ENCODE measurements at regions not wholly inside any gene's neighbourhood (a gene's known extent, or its start where the extent isn't known, plus 50 kb on each side); places are given as distances from the start of the nearest gene placed in this dataset.

- Histone ChIP-seq H3K9me2 (replicated peaks; ENCODE audit: low read length) (no peaks in the 10 kb centered on the region), H3K4me3 (ENCODE audit: low read length) (no peak overlapping the region), H3K4me2 (ENCODE audit: low read length) (no peak overlapping the region), H4K20me1 (ENCODE audit: low read length) (no peaks in the 10 kb centered on the region), H3K4me1 (ENCODE audit: insufficient read depth, low read length) (no peaks in the 10 kb centered on the region; the same call in 1 of the 2 replicates), H3K9ac (ENCODE audit: low read length) (no peak overlapping the region), H3K9me3 (ENCODE audit: low read length) (peaks cover 21% of the 10 kb centered on the region), H3K36me3 (ENCODE audit: low read depth, low read length) (peaks cover 6% of the 10 kb centered on the region; the same call in 1 of the 2 replicates), H3K27me3 (ENCODE audit: low read length) (peaks cover under 1% of the 10 kb centered on the region; the same call in 1 of the 2 replicates), H3K79me2 (ENCODE audit: low read length) (no peaks in the 10 kb centered on the region), H3K27ac (ENCODE audit: low read length) (no peak overlapping the region), H3F3A (ENCODE audit: low read length, unreplicated experiment) (no peaks in the 10 kb centered on the region), H2AFZ (ENCODE audit: low read length) (no peak overlapping the region)
- no peak for DNase-seq
- POLR2A ChIA-PET (ENCODE audit: unreplicated experiment): no interaction called here
- no TSS peak for BruUV-seq (replicated peaks)
- intact Hi-C loops (cut with micrococcal nuclease): no loop called here
- ATAC-seq: no peak
- CTCF ChIA-PET: no interaction called here
- TF ChIP-seq EZH2 (IDR thresholded peaks at IDR 0.05; ENCODE audit: low read length, unreplicated experiment) (no peak), CTCF (conservative IDR thresholded peaks at IDR 0.05; ENCODE audit: low read depth, low read length) (no peak), EZH2phosphoT487 (IDR thresholded peaks at IDR 0.05; ENCODE audit: borderline replicate concordance, low read length) (no peak)
Measured at GRCh38 chr20:57082357-57082945, 184.0 kb downstream of the BMP7 start.

- no peaks in the 10 kb centered on the region for H3K9me2 ChIP-seq (replicated peaks; ENCODE audit: low read length)
- no peaks in the 10 kb centered on the region; the same call in 1 of the 2 replicates for H3K4me1 ChIP-seq (ENCODE audit: insufficient read depth, low read length)
- peaks cover 6% of the 10 kb centered on the region; the same call in 1 of the 2 replicates for H3K36me3 ChIP-seq (ENCODE audit: low read depth, low read length)
- no TSS peak for BruUV-seq (replicated peaks)
- H3K27me3 ChIP-seq (ENCODE audit: low read length): peaks cover 7% of the 10 kb centered on the region
- ChIA-PET POLR2A (ENCODE audit: unreplicated experiment) (no interaction called here), CTCF (no interaction called here)
- H3K79me2 ChIP-seq (ENCODE audit: low read length): no peaks in the 10 kb centered on the region
- ATAC-seq: no peak
- no peaks in the 10 kb centered on the region for H3F3A ChIP-seq (ENCODE audit: low read length, unreplicated experiment)
- H3K9ac ChIP-seq (ENCODE audit: low read length): no peak overlapping the region
- H3K27ac ChIP-seq (ENCODE audit: low read length): no peak overlapping the region
- no peak for DNase-seq
- no peak overlapping the region for H2AFZ ChIP-seq (ENCODE audit: low read length)
- intact Hi-C loops (cut with micrococcal nuclease): no loop called here
- H3K4me3 ChIP-seq (ENCODE audit: low read length): no peak overlapping the region
- TF ChIP-seq CTCF (conservative IDR thresholded peaks at IDR 0.05; ENCODE audit: low read depth, low read length): no peak
- TF ChIP-seq EZH2phosphoT487 (IDR thresholded peaks at IDR 0.05; ENCODE audit: borderline replicate concordance, low read length): no peak
- no peak for TF ChIP-seq EZH2 (IDR thresholded peaks at IDR 0.05; ENCODE audit: low read length, unreplicated experiment)
- H3K4me2 ChIP-seq (ENCODE audit: low read length): no peak overlapping the region
- H4K20me1 ChIP-seq (ENCODE audit: low read length): no peaks in the 10 kb centered on the region
- peaks cover 15% of the 10 kb centered on the region for H3K9me3 ChIP-seq (ENCODE audit: low read length)
Measured at GRCh38 chr20:57083072-57083471, 183.4 kb downstream of the BMP7 start.

GRCh38 chr20:57086066-57086465, 180.4 kb downstream of the BMP7 start:
- Histone ChIP-seq H4K20me1 (ENCODE audit: low read length) (no peaks in the 10 kb centered on the region), H3K27ac (ENCODE audit: low read length) (no peak overlapping the region), H3K36me3 (ENCODE audit: low read depth, low read length) (no peaks in the 10 kb centered on the region), H3K9me3 (ENCODE audit: low read length) (no peaks in the 10 kb centered on the region), H3F3A (ENCODE audit: low read length, unreplicated experiment) (no peaks in the 10 kb centered on the region), H3K4me3 (ENCODE audit: low read length) (no peak overlapping the region), H3K4me2 (ENCODE audit: low read length) (no peak overlapping the region), H3K27me3 (ENCODE audit: low read length) (peaks cover 17% of the 10 kb centered on the region), H2AFZ (ENCODE audit: low read length) (no peak overlapping the region), H3K9me2 (replicated peaks; ENCODE audit: low read length) (no peaks in the 10 kb centered on the region), H3K9ac (ENCODE audit: low read length) (no peak overlapping the region), H3K79me2 (ENCODE audit: low read length) (no peaks in the 10 kb centered on the region), H3K4me1 (ENCODE audit: insufficient read depth, low read length) (no peaks in the 10 kb centered on the region)
- ChIA-PET CTCF (no interaction called here), POLR2A (ENCODE audit: unreplicated experiment) (no interaction called here)
- no peak for TF ChIP-seq CTCF (conservative IDR thresholded peaks at IDR 0.05; ENCODE audit: low read depth, low read length)
- TF ChIP-seq EZH2 (IDR thresholded peaks at IDR 0.05; ENCODE audit: low read length, unreplicated experiment): no peak
- TF ChIP-seq EZH2phosphoT487 (IDR thresholded peaks at IDR 0.05; ENCODE audit: borderline replicate concordance, low read length): no peak
- no TSS peak for BruUV-seq (replicated peaks)
- no peak for DNase-seq
- intact Hi-C loops (cut with micrococcal nuclease): no loop called here
- no peak for ATAC-seq

Data from PC-3 (cell line).